Osteocyte (in vitro differentiated cells): ENCODE measurements at regions not wholly inside any gene's neighbourhood (a gene's known extent, or its start where the extent isn't known, plus 50 kb on each side); places are given as distances from the start of the nearest gene placed in this dataset.

Experiments used
- DNase-seq: peaks from one replicate; pipeline ENCODE4 v3.0.0; 2021; ENCODE audit warnings: mixed read lengths; ENCODE audit not compliant: unreplicated experiment; ENCODE audit errors: extremely low spot score
- H3K27ac Mint-ChIP-seq: one replicate; pipeline ENCODE4 v1.8.0; 2021; ENCODE audit warnings: mild to moderate bottlenecking, mixed read lengths; ENCODE audit not compliant: unreplicated experiment
- H3K27me3 Mint-ChIP-seq: one replicate; pipeline ENCODE4 v1.8.0; 2021; ENCODE audit warnings: mixed read lengths; ENCODE audit not compliant: unreplicated experiment
- H3K36me3 Mint-ChIP-seq: one replicate; pipeline ENCODE4 v1.8.0; 2021; ENCODE audit warnings: mixed read lengths; ENCODE audit not compliant: unreplicated experiment
- H3K4me1 Mint-ChIP-seq: one replicate; pipeline ENCODE4 v1.8.0; 2021; ENCODE audit warnings: mixed read lengths; ENCODE audit not compliant: unreplicated experiment
- H3K4me3 Mint-ChIP-seq: one replicate; pipeline ENCODE4 v1.8.0; 2021; ENCODE audit warnings: mild to moderate bottlenecking, moderate library complexity, mixed read lengths; ENCODE audit not compliant: unreplicated experiment
- H3K9me3 Mint-ChIP-seq: one replicate; pipeline ENCODE4 v1.8.0; 2021; ENCODE audit warnings: mixed read lengths; ENCODE audit not compliant: unreplicated experiment
- TF ChIP-seq, protein P1 (sequence below): fragments of 200-600 bp; sonication (generic); IDR thresholded peaks from 2 replicates; pipeline ENCODE4 v1.5.0; 2021; ENCODE audit warnings: antibody characterized with exemption, mild to moderate bottlenecking, moderate library complexity

DNA sequence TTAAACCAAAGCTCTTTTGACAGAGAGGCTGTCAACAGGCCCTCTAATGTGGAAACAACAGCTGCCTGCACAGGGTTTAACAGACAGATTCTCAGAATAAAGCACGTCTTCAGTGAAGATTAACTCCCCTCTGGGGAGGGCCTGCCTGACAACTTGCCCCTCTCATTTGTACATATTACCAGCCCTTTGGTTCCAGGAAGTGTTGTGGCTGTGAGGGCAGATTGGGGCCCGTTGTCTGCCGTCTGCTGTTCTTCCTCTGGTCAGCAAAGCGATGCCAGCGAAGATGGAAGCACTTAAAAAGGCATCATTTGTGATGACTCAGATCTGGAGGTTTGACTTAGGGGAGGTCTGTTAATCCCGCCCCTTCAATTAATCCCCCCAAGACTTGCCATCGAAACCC, 177.0 kb upstream of the IRX6 start:
- no peaks in the 10 kb centered on the region for H3K36me3 Mint-ChIP-seq
- peaks cover 8% of the 10 kb centered on the region for H3K9me3 Mint-ChIP-seq
- TF ChIP-seq, protein P1, sequence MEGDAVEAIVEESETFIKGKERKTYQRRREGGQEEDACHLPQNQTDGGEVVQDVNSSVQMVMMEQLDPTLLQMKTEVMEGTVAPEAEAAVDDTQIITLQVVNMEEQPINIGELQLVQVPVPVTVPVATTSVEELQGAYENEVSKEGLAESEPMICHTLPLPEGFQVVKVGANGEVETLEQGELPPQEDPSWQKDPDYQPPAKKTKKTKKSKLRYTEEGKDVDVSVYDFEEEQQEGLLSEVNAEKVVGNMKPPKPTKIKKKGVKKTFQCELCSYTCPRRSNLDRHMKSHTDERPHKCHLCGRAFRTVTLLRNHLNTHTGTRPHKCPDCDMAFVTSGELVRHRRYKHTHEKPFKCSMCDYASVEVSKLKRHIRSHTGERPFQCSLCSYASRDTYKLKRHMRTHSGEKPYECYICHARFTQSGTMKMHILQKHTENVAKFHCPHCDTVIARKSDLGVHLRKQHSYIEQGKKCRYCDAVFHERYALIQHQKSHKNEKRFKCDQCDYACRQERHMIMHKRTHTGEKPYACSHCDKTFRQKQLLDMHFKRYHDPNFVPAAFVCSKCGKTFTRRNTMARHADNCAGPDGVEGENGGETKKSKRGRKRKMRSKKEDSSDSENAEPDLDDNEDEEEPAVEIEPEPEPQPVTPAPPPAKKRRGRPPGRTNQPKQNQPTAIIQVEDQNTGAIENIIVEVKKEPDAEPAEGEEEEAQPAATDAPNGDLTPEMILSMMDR = no peak
- H3K4me1 Mint-ChIP-seq = no peaks in the 10 kb centered on the region
- H3K27ac Mint-ChIP-seq = no peak overlapping the region
- no peak overlapping the region for H3K4me3 Mint-ChIP-seq
- no peaks in the 10 kb centered on the region for H3K27me3 Mint-ChIP-seq
- no peak for DNase-seq

DNA sequence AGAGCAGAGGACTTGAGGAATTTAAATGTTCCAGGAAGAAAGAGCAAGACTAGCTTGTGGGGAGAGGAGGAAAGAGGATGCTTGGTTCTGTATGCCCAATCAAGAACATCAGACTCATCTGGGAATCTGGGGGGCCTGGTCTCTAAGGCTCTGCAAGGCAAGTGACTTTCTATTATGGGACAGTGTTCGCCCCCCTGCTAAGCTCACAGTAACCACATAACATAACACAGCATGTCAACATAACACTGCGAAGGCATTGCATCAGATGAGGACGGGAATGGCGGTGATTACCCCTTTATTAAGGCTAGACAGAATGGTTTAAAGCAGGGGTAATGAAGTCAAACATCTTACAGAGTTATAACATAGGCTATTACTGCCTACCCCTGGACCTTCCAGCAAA, 176.6 kb upstream of the IRX6 start:
- Mint-ChIP-seq H3K36me3 (no peaks in the 10 kb centered on the region), H3K27me3 (no peaks in the 10 kb centered on the region), H3K27ac (no peak overlapping the region), H3K4me3 (no peak overlapping the region), H3K9me3 (peaks cover 8% of the 10 kb centered on the region), H3K4me1 (no peaks in the 10 kb centered on the region)
- TF ChIP-seq, protein P1 = no peak
- no peak for DNase-seq

DNA sequence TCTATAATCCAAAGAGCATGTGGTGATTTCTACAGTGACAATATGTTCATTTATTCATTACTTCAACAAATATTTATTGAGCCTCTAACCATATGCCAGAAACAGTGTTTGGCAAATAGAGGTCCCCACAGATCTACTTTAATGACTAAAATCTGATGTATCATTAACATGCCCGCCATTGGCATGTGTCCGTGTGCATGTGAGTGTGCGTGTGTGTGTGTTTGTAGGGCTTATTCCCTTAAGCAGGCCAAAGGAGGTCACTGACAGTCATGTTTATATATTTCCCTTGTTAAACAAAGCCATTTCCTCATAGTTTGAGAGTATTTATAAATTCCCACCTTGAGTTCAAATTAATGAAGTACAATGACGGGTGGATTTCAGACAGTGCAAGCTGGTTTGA, 174.4 kb upstream of the IRX6 start:
- TF ChIP-seq, protein P1 = no peak
- H3K4me3 Mint-ChIP-seq = no peak overlapping the region
- H3K9me3 Mint-ChIP-seq = no peaks in the 10 kb centered on the region
- no peaks in the 10 kb centered on the region for H3K36me3 Mint-ChIP-seq
- no peak overlapping the region for H3K27ac Mint-ChIP-seq
- no peaks in the 10 kb centered on the region for H3K4me1 Mint-ChIP-seq
- no peaks in the 10 kb centered on the region for H3K27me3 Mint-ChIP-seq
- no peak for DNase-seq

DNA sequence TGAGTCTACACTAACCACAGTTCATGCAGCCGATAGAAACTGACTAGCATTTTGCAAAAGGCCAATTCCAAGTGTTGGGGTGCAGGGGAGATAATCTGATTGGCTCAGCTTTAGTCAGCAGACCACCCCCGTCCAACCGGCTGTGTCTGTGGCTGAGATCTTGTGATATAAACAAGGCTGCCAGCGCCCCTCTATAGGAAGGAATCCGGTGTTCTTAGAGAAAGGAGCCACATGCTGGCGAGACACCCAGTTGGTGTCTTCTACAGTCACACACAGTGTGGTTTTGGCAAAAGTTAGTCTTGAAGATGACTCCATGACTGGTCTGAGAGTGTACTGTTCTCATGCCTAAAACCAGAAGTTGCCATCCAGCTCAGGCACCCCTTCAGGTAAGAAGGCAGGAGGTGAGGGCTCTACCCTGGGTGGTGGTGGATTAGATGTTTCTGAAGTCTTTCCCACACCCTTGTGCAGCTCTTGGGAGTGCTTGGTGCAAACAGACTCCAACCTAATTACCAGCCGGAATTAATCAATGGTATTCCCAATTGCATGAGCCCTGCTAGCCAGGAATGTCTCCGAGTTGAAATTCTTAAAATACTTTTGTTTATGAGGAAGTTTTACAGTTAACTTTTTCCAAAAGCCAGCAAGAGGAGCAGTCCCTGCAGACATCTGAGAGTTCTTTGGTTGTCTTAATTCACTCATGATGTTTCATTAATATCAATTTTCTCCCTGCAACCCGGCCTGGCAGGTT, 172.3 kb upstream of the IRX6 start:
- DNase-seq = no peak
- Mint-ChIP-seq H3K36me3 (no peaks in the 10 kb centered on the region), H3K4me3 (no peak overlapping the region), H3K4me1 (no peaks in the 10 kb centered on the region), H3K9me3 (no peaks in the 10 kb centered on the region), H3K27ac (no peak overlapping the region), H3K27me3 (no peaks in the 10 kb centered on the region)
- TF ChIP-seq, protein P1 = no peak

DNA sequence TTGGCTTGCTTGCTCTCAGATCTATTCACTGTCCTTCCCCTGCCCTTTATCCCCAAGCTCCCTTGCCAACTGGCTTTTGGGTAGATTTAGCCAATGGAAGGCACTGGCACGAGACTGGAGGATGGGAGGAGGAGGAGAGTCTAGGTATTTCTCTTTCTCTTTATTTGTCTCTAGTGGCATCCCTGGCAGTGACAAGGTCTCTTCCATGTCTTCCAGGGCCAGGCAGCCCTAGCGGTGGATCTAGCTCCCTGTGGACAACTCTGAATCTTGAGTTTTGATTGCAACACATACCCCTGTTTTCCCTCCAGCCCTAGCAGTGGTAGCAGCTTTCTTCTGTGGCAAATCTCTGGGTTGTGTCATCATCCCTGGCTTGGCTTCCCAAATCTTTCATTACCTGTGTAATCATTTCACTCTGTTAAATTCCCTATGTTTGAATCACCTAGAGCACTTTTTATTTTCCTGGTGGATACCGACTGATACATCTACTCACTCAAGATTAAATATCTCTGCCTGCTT, 171.1 kb upstream of the IRX6 start:
- TF ChIP-seq, protein P1 = no peak
- Mint-ChIP-seq H3K27ac (no peak overlapping the region), H3K4me1 (no peaks in the 10 kb centered on the region), H3K4me3 (no peak overlapping the region), H3K36me3 (no peaks in the 10 kb centered on the region), H3K9me3 (no peaks in the 10 kb centered on the region), H3K27me3 (no peaks in the 10 kb centered on the region)
- no peak for DNase-seq
